Nephron (organoid): ENCODE measurements at regions not wholly inside any gene's neighbourhood (a gene's known extent, or its start where the extent isn't known, plus 50 kb on each side); places are given as distances from the start of the nearest gene placed in this dataset.

Experiments
- H3K27ac Mint-ChIP-seq, 3 experiments: 2 replicates each; pipeline ENCODE4 v1.8.0; 2020; ENCODE audit warnings: mixed read lengths in 3 of 3, mild to moderate bottlenecking in 2 of 3, moderate library complexity in 1 of 3
- H3K27me3 Mint-ChIP-seq: 2 replicates; pipeline ENCODE4 v1.8.0; 2021; ENCODE audit warnings: low read depth, mild to moderate bottlenecking, moderate library complexity, mixed read lengths
- H3K36me3 Mint-ChIP-seq: 2 replicates; pipeline ENCODE4 v1.8.0; 2020; ENCODE audit warnings: low read depth, mixed read lengths
- H3K4me1 Mint-ChIP-seq: 2 replicates; pipeline ENCODE4 v1.8.0; 2020; ENCODE audit warnings: mixed read lengths
- H3K4me3 Mint-ChIP-seq, 3 experiments: 2 replicates each; pipeline ENCODE4 v1.8.0; 2020; ENCODE audit warnings: mild to moderate bottlenecking in 3 of 3, mixed read lengths in 3 of 3, moderate library complexity in 2 of 3
- H3K9me3 Mint-ChIP-seq: 2 replicates; pipeline ENCODE4 v1.8.0; 2020; ENCODE audit warnings: mixed read lengths
- CTCF ChIP-seq, 3 experiments: fragments of 200-600 bp; sonication (generic); IDR thresholded peaks; one replicate each; pipeline ENCODE4 v1.5.0; 2021; ENCODE audit warnings: antibody characterized with exemption in 3 of 3; ENCODE audit not compliant: unreplicated experiment in 3 of 3

GRCh38 chr1:117681901-117682250 lies 76.0 kb downstream of the TENT5C start:
- TF ChIP-seq CTCF (IDR thresholded peaks at IDR 0.05; ENCODE audit: unreplicated experiment in 3 of 3): no peak
- Mint-ChIP-seq H3K36me3 (no peaks in the 10 kb centered on the region), H3K27ac (no peak overlapping the region), H3K4me1 (no peaks in the 10 kb centered on the region), H3K9me3 (no peaks in the 10 kb centered on the region), H3K27me3 (peaks cover 9% of the 10 kb centered on the region), H3K4me3 (no peak overlapping the region)

- TF ChIP-seq CTCF (IDR thresholded peaks at IDR 0.05; ENCODE audit: unreplicated experiment in 3 of 3): no peak
- H3K27ac Mint-ChIP-seq: no peak overlapping the region
- H3K4me1 Mint-ChIP-seq: no peaks in the 10 kb centered on the region
- no peaks in the 10 kb centered on the region for H3K9me3 Mint-ChIP-seq
- H3K36me3 Mint-ChIP-seq: no peaks in the 10 kb centered on the region
- H3K4me3 Mint-ChIP-seq: no peak overlapping the region
- H3K27me3 Mint-ChIP-seq: peaks cover 12% of the 10 kb centered on the region
Observed at GRCh38 chr1:117682372-117682771, 76.5 kb downstream of the TENT5C start.

- peaks cover 8% of the 10 kb centered on the region for H3K27me3 Mint-ChIP-seq
- H3K4me1 Mint-ChIP-seq: no peaks in the 10 kb centered on the region
- TF ChIP-seq CTCF (IDR thresholded peaks at IDR 0.05; ENCODE audit: unreplicated experiment in 3 of 3): no peak
- H3K9me3 Mint-ChIP-seq: no peaks in the 10 kb centered on the region
- no peaks in the 10 kb centered on the region for H3K36me3 Mint-ChIP-seq
- no peak overlapping the region for H3K27ac Mint-ChIP-seq
- H3K4me3 Mint-ChIP-seq: no peak overlapping the region
Observed at GRCh38 chr1:117683571-117684285, 77.9 kb downstream of the TENT5C start.

GRCh38 chr1:117685936-117686806 lies 80.3 kb downstream of the TENT5C start:
- peaks cover 13% of the 10 kb centered on the region for H3K27me3 Mint-ChIP-seq
- H3K27ac Mint-ChIP-seq: no peak overlapping the region
- no peak overlapping the region for H3K4me3 Mint-ChIP-seq
- TF ChIP-seq CTCF (IDR thresholded peaks at IDR 0.05; ENCODE audit: unreplicated experiment in 3 of 3): no peak
- no peaks in the 10 kb centered on the region for H3K4me1 Mint-ChIP-seq
- H3K36me3 Mint-ChIP-seq: no peaks in the 10 kb centered on the region
- no peaks in the 10 kb centered on the region for H3K9me3 Mint-ChIP-seq

- Mint-ChIP-seq H3K9me3 (no peaks in the 10 kb centered on the region), H3K4me3 (no peak overlapping the region), H3K36me3 (no peaks in the 10 kb centered on the region), H3K27ac (no peak overlapping the region), H3K27me3 (peaks cover 13% of the 10 kb centered on the region), H3K4me1 (no peaks in the 10 kb centered on the region)
- no peak for TF ChIP-seq CTCF (IDR thresholded peaks at IDR 0.05; ENCODE audit: unreplicated experiment in 3 of 3)
Observed at GRCh38 chr1:117686907-117687306, 81.1 kb downstream of the TENT5C start.
